NCI-H82 treated with DMSO at 0.1 percent for 48 hours (cell line): ENCODE measurements at regions not wholly inside any gene's neighbourhood (a gene's known extent, or its start where the extent isn't known, plus 50 kb on each side); places are given as distances from the start of the nearest gene placed in this dataset.

ENCODE experiments used
- DNase-seq: peaks from one replicate; lab custom pipeline; 2025; ENCODE audit not compliant: unreplicated experiment; lab: John Stamatoyannopoulos, UW

DNA sequence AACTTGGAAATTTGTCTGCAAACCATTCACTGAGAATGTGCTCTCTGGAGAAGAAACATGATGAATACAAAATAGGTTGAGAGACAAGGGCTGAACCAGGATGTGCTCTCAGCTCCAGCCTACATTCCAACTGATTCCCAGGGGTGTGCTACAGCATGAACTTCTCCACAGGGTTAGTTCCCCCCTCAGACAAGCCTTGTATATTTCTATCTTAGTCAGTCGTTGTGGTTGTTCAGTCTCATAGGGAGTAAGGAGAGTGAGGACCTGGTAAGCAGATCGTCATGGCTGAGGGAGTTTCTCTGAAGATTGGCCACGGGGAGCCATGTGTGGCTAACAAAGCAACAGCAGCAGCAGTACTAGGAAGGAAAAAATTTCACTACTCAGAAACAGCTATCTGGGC, 919.7 kb upstream of the CADM2 start:
- DNase-seq, result no peak

- DNase-seq, result no peak
These were observed 916.2 kb upstream of the CADM2 start for GRCh38 chr3:84042399-84043106.

GRCh38 chr3:84066915-84067314, 891.9 kb upstream of the CADM2 start:
- DNase-seq, result no peak

GRCh38 chr3:84073664-84074063, 885.1 kb upstream of the CADM2 start:
- no peak for DNase-seq

DNA sequence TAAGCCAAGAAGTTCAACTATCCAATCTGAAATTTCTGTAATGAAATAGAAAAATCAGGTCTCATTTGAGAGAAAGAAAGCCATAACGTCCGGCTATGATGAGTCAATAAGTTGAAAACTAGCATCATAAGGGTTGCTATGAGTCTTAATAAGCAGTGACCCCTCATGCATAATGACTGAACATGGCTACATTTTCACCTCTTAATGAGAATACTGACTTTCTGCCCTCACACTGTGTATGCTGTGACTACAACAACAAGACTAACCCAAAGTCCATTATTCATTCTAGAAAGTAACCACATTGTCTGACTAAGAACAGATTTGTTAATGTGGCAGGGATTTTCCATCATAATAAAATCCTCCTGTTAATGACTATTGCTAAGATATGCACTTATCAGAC, 884.0 kb upstream of the CADM2 start:
- DNase-seq, result no peak

DNA sequence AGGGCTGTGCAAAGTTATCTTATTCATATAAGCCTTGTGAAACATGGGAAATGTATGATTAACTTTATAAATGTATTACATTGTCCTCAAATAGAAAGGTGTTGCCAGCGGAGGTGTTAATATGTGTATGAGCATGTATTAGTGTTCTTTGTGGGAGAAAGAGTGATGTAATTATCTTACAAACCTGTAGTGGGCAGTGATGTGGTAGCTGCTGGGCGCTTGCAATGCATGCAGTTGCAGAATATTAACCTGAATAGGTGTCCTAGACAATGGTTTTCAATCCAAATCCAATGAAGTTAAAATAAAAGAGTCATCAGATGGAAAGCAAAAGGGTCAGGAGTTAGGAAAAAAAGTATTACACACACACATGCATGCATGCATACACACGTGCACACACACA, 881.3 kb upstream of the CADM2 start:
- DNase-seq, result no peak

DNA sequence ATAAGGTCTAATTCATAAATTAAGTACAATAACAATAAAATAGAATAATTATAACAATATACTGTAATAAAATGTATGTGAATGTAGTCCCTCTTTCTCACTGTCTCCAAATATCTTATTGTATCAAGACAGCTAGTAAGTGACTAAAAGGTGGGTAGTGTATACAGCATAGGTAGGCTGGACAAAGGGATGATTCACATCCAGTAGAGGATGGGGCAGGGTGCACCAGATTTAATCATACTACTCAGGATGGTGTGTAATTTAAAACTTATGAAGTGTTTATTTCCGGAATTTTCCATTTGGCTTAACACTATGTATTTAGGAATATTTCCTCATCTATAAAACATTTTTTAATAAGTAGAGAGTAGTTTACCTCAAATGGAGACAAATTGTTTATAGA, 876.1 kb upstream of the CADM2 start:
- no peak for DNase-seq

DNA sequence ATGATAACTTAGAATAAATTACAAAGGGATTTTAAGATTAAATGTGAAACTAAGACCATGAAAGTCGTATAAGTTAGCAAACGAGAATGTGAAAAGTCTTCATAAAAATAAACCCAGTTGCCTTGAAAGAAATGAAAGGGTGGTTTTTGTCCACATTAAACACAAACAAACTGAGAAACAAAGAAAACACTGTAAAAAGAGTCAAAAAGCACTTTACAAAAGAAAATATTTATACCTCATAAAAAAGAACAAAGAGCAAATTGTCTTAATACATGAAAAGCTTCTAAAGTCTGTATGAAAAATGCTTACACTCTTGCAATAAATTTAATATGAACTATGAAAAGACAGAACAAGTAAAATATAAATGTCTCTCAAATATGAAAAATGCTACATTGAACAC, 865.9 kb upstream of the CADM2 start:
- no peak for DNase-seq

DNA sequence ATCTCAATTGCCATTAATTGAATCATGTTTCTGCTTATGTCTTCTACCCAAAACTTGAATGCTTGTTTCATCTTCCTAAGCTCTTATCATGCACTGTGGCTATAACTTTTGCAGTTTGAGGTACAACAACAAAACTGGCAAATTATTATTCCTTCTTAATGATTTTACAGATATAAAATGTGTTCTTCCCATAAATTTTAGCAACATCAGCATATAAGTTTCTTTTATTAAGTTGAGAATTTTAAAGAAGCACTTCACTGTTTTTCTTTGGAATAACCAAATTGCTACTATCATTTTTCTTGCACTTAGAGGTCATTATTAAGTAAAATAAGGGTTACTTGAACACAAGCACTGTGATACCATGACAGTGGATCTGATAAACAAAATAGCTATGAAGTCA, 862.6 kb upstream of the CADM2 start:
- DNase-seq, result no peak

GRCh38 chr3:84100861-84101260, 857.9 kb upstream of the CADM2 start:
- no peak for DNase-seq

DNA sequence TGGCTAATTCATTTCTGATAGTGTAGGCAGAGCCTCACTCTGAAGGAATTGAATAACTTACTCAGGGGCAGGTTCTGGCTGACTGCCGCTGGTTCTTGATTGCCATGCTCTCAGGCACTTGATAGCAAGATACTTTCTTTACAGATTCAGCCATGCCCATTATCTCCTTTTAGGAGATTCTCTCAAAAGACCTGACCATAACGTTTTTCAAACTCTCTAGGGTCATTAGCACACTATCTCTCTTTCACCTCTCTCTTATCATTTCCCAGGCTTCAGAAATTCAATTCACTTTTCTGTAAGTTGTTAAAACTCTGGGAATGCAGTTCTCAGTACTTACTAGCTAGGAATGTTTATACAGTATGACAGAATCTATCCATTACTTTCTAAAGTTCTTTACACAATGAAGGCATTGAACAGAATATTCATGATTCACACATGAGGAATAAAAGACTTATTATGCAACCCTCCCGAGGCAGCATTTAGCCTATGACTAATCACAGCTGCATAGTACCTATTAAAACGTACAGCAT, 850.3 kb upstream of the CADM2 start:
- DNase-seq, result no peak

DNA sequence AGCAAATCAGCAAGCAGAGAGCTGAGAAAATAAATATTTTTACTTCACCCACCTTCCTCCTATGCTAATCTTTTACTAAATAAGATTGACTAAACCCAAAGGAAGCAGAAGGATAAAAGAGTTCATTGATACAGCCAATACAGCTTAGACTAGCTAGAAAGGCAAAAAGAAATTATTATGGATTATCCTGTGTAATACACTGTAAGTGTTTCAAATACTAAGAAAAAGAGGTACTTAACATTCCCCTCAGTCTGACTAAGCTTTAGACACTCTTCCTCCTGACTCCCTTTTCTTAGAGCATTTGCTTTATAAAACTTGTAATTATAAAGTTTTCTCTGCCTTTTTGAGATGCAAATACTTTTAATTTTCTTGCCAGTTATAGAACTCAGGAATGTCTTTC, 848.9 kb upstream of the CADM2 start:
- no peak for DNase-seq

- no peak for DNase-seq
These were observed 848.0 kb upstream of the CADM2 start for GRCh38 chr3:84110787-84111186.

DNA sequence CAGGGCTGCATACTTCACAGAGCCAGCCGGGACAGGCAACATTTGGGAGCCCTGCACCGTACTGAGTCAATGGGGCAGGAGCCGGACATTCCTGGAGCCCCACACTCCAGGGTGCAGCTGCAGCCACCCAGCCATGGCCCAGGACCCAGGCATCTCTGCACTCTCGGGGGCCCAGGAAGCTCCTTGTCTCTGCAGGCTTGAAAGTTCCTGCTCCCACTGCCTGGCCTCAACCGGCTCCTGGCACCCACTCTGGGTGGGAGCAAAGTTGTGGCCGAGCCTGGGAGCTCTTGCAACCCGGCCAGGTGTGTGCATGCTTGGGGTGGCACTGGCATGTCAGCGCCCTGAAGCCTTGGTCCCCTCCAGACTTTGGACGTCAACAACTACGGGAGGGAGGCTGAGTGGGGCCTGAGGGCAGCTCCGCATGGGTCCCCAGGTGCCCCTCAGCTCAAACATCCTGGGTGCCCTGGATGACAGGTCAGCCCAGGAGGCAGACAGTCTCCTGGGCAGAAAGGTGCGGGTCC, 833.5 kb upstream of the CADM2 start:
- DNase-seq, result no peak

GRCh38 chr3:84125760-84126159, 833.0 kb upstream of the CADM2 start:
- DNase-seq, result no peak

GRCh38 chr3:84126160-84126559, 832.6 kb upstream of the CADM2 start:
- no peak for DNase-seq

GRCh38 chr3:84128024-84128423, 830.8 kb upstream of the CADM2 start:
- no peak for DNase-seq

DNA sequence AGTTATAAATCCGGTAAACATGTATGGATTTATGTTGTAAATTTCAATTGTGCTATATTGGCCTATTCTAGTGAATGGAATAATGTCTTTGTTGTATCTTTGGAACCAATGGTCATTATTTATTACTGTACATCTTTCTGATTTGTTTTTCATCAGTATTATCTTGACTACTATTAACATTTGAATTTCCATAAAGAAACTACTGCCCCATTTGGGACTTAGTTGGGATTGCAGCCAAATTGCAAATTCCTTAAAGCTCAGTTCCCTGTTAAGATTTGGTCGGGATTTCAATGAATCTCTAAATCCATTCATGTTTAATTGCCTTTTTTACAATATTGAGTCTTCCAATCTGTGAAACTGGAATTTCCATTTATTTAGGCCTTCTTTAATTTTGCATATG, 822.4 kb upstream of the CADM2 start:
- no peak for DNase-seq

GRCh38 chr3:84140631-84141030, 818.2 kb upstream of the CADM2 start:
- no peak for DNase-seq

DNA sequence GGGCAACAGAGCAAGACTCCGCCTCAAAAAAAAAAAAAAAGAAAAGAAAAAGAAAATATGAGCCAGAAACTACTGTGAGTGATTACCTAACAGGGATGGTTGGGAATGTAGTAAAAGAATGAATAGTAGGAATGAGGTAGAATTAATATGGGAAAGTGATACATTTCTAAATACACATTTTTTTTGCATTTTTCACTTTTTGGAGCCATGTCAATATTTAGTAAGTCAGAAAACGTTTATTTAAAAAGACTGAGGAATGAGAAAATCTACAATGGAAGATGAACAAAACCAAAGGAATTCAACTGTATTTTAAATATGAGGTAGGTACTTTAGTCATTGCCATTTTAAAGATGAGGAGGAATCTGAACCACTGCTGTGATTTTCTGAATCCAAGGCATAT, 817.2 kb upstream of the CADM2 start:
- no peak for DNase-seq

- no peak for DNase-seq
These were observed 793.5 kb upstream of the CADM2 start for GRCh38 chr3:84165328-84165727.

- no peak for DNase-seq
These were observed 783.3 kb upstream of the CADM2 start for GRCh38 chr3:84175449-84175848.

DNA sequence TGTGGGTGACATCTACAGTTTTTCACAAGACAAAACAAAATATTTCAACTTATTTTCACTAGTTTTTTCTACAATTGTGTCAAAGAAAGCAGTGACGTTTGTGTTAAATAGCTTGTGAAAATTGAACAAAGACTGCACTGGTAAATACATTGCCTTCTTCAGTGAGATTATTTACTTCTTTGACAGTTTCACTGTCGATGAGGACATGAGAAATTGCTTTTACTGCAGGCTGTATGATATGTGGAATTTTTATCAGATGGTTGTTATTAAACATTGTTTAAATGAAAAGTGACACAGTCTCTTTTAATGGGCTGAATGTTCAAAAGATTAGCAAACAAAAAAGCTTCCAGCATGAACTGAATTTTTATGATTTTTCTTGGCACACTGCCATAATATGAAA, 773.9 kb upstream of the CADM2 start:
- DNase-seq, result no peak
